C1 segment of cervical spinal cord (tissue), 14 donors: ENCODE measurements at regions not wholly inside any gene's neighbourhood (a gene's known extent, or its start where the extent isn't known, plus 50 kb on each side); places are given as distances from the start of the nearest gene placed in this dataset.

Experiments used
- DNase-seq, 14 donors: peaks; one replicate each; lab custom pipeline; 2025; lab: John Stamatoyannopoulos, UW

GRCh38 chr1:58312461-58312860 lies 234.1 kb downstream of the OMA1 start:
- no peak for DNase-seq

GRCh38 chr1:58310881-58311280 lies 235.6 kb downstream of the OMA1 start:
- no peak for DNase-seq

GRCh38 chr1:58310469-58310868 lies 236.1 kb downstream of the OMA1 start:
- DNase-seq = no peak

GRCh38 chr1:58308206-58308605 lies 238.3 kb downstream of the OMA1 start:
- DNase-seq = no peak

GRCh38 chr1:58307431-58307830 lies 239.1 kb downstream of the OMA1 start:
- no peak for DNase-seq

- DNase-seq = no peak
Measured at GRCh38 chr1:58305622-58306021, 240.9 kb downstream of the OMA1 start.

GRCh38 chr1:58304346-58304975 lies 242.1 kb downstream of the OMA1 start:
- no peak for DNase-seq

GRCh38 chr1:58303841-58304240 lies 242.7 kb downstream of the OMA1 start:
- no peak for DNase-seq

- no peak for DNase-seq
Measured at GRCh38 chr1:58293388-58293787, 253.1 kb downstream of the OMA1 start.

GRCh38 chr1:58290685-58291372 lies 255.7 kb downstream of the OMA1 start:
- DNase-seq = peak in 3 of 14 donors; percentile 0 to 7 (median 1)

GRCh38 chr1:58288624-58289142 lies 257.8 kb downstream of the OMA1 start:
- DNase-seq = no peak

GRCh38 chr1:58287894-58288623 lies 258.5 kb downstream of the OMA1 start:
- DNase-seq = no peak

GRCh38 chr1:58284225-58284510 lies 262.4 kb downstream of the OMA1 start:
- no peak for DNase-seq

- no peak for DNase-seq
Measured at GRCh38 chr1:58283388-58284224, 262.9 kb downstream of the OMA1 start.

GRCh38 chr1:58282623-58283387 lies 263.7 kb downstream of the OMA1 start:
- DNase-seq = no peak

GRCh38 chr1:58266242-58266641 lies 280.3 kb downstream of the OMA1 start:
- DNase-seq = no peak

GRCh38 chr1:58264462-58264861 lies 282.1 kb downstream of the OMA1 start:
- DNase-seq = no peak

GRCh38 chr1:58262702-58263101 lies 283.8 kb downstream of the OMA1 start:
- no peak for DNase-seq

GRCh38 chr1:58258082-58258481 lies 288.4 kb downstream of the OMA1 start:
- DNase-seq = no peak

- no peak for DNase-seq
Measured at GRCh38 chr1:58257003-58257402, 289.5 kb downstream of the OMA1 start.

GRCh38 chr1:58256546-58256945 lies 290.0 kb downstream of the OMA1 start:
- DNase-seq = no peak
